Esophagus squamous epithelium (tissue), 4 donors: ENCODE measurements at regions not wholly inside any gene's neighbourhood (a gene's known extent, or its start where the extent isn't known, plus 50 kb on each side); places are given as distances from the start of the nearest gene placed in this dataset.

Source experiments
- POLR2A ChIP-seq, 4 donors: fragments of 450-650 bp; IDR thresholded peaks; one replicate each; pipeline ENCODE4 v1.6.1; 2017; ENCODE audit warnings: antibody characterized with exemption in 4 of 4, mild to moderate bottlenecking in 4 of 4, moderate library complexity in 3 of 4
- TF ChIP-seq, protein P1 (sequence below), 6 experiments: fragments of 450-650 bp in 4 of 6; fragments of 200-600 bp in 2 of 6; sonication (generic) in 2 of 6; IDR thresholded peaks; one replicate each; pipeline ENCODE4 v1.5.1; 2016 to 2019; ENCODE audit warnings: antibody characterized with exemption in 6 of 6, mild to moderate bottlenecking in 4 of 6, moderate library complexity in 4 of 6

DNA sequence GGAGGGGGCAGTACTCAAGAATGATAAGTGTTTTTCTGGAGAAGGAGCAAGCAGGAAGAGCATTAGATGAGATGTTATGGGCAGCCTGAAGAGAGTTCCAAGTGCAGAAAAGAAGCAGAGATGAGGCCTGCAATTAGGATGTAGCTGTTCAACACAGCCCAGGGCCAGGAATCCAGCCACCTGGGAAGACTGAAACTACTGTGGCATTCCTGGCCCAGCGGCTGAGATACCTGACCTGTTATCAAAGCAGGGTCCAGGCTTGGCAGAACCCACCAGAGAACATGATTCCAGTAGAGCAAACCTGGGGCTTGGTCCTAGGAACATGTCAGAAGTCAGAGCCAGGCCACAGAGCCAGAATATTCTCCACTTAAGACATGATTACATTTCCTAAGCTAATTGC lies 73.3 kb upstream of the LRCH1 start:
- TF ChIP-seq, protein P1, sequence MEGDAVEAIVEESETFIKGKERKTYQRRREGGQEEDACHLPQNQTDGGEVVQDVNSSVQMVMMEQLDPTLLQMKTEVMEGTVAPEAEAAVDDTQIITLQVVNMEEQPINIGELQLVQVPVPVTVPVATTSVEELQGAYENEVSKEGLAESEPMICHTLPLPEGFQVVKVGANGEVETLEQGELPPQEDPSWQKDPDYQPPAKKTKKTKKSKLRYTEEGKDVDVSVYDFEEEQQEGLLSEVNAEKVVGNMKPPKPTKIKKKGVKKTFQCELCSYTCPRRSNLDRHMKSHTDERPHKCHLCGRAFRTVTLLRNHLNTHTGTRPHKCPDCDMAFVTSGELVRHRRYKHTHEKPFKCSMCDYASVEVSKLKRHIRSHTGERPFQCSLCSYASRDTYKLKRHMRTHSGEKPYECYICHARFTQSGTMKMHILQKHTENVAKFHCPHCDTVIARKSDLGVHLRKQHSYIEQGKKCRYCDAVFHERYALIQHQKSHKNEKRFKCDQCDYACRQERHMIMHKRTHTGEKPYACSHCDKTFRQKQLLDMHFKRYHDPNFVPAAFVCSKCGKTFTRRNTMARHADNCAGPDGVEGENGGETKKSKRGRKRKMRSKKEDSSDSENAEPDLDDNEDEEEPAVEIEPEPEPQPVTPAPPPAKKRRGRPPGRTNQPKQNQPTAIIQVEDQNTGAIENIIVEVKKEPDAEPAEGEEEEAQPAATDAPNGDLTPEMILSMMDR (IDR thresholded peaks at IDR 0.05): no peak
- no peak for TF ChIP-seq POLR2A (IDR thresholded peaks at IDR 0.05)
